Fibroblast of lung (primary cell): ENCODE measurements at regions not wholly inside any gene's neighbourhood (a gene's known extent, or its start where the extent isn't known, plus 50 kb on each side); places are given as distances from the start of the nearest gene placed in this dataset.

Source experiments
- DNase-seq, 2 donors: peaks; one replicate each; pipeline versions ENCODE4 v3.0.0 to v3.0.0-alpha.2; 2010; ENCODE audit warnings: low read depth in 2 of 2
- H2AFZ ChIP-seq: 2 replicates; pipeline ENCODE4 v1.5.1; 2012; ENCODE audit warnings: low read length, control low read depth, inconsistent platforms
- H3K27ac ChIP-seq: 2 replicates; pipeline ENCODE4 v1.5.1; 2011; ENCODE audit warnings: low read length, control low read depth; ENCODE audit not compliant: insufficient read depth
- H3K27me3 ChIP-seq: 2 replicates; pipeline ENCODE4 v1.5.1; 2011; ENCODE audit warnings: mild to moderate bottlenecking, low read length; ENCODE audit not compliant: control insufficient read depth, insufficient read depth
- H3K36me3 ChIP-seq: 2 replicates; pipeline ENCODE4 v1.5.1; 2011; ENCODE audit warnings: low read length; ENCODE audit not compliant: control insufficient read depth, insufficient read depth
- H3K4me1 ChIP-seq: 2 replicates; pipeline ENCODE4 v1.5.1; 2011; ENCODE audit warnings: low read length; ENCODE audit not compliant: control insufficient read depth, insufficient read depth; ENCODE audit errors: extremely low read depth
- H3K4me2 ChIP-seq: 2 replicates; pipeline ENCODE4 v1.5.1; 2011; ENCODE audit warnings: low read length, control low read depth; ENCODE audit not compliant: insufficient read depth; ENCODE audit errors: extremely low read depth
- H3K4me3 ChIP-seq, 4 experiments: fragments of 200-600 bp in 1 of 4; sonication (generic) in 1 of 4; replicated peaks in 1 of 4; 2 replicates each; pipeline ENCODE4 v1.5.1; 2011 to 2016; ENCODE audit warnings: low read length in 4 of 4, low read depth in 3 of 4, mild to moderate bottlenecking in 3 of 4, control low read depth in 2 of 4, inconsistent platforms in 1 of 4, mixed read lengths in 1 of 4; ENCODE audit not compliant: insufficient read depth in 1 of 4; ENCODE audit errors: control extremely low read depth in 1 of 4
- H3K79me2 ChIP-seq: 2 replicates; pipeline ENCODE4 v1.5.1; 2012; ENCODE audit warnings: mild to moderate bottlenecking, low read length, inconsistent platforms; ENCODE audit not compliant: control insufficient read depth, insufficient read depth
- H3K9ac ChIP-seq: 2 replicates; pipeline ENCODE4 v1.5.1; 2011; ENCODE audit warnings: mild to moderate bottlenecking, low read length, control low read depth; ENCODE audit not compliant: insufficient read depth
- H3K9me3 ChIP-seq: 2 replicates; pipeline ENCODE4 v1.5.1; 2012; ENCODE audit warnings: low read depth, low read length; ENCODE audit not compliant: control insufficient read depth, insufficient read depth
- H4K20me1 ChIP-seq: 2 replicates; pipeline ENCODE4 v1.5.1; 2011; ENCODE audit warnings: low read length; ENCODE audit not compliant: control insufficient read depth, insufficient read depth; ENCODE audit errors: extremely low read depth
- CTCF ChIP-seq, 2 donors: IDR thresholded peaks in 1 of 2; conservative IDR thresholded peaks in 1 of 2; 1 replicate in 1 of 2; 2 replicates in 1 of 2; pipeline ENCODE4 v1.5.1; 2011 to 2012; ENCODE audit warnings: low read length in 2 of 2, control low read depth in 1 of 2, inconsistent platforms in 1 of 2, low read depth in 1 of 2, mild to moderate bottlenecking in 1 of 2
- EZH2 ChIP-seq: IDR thresholded peaks from 2 replicates; pipeline ENCODE4 v1.5.1; 2012; ENCODE audit warnings: low read length, control low read depth, mild to moderate bottlenecking; ENCODE audit errors: missing control alignments

GRCh38 chr18:45506951-45507350 is 108.3 kb upstream of the SLC14A2 start:
- TF ChIP-seq CTCF (conservative IDR thresholded peaks at IDR 0.05 in 1 of 2, IDR thresholded peaks at IDR 0.05 in 1 of 2; ENCODE audit: low read depth in 1 of 2, low read length in 2 of 2): no peak
- no peak for TF ChIP-seq EZH2
- no peak overlapping the region for H3K27ac ChIP-seq
- peaks cover 13% of the 10 kb centered on the region for H3K27me3 ChIP-seq
- no peak overlapping the region for H2AFZ ChIP-seq
- no peak overlapping the region for H3K4me2 ChIP-seq
- no peaks in the 10 kb centered on the region for H3K4me1 ChIP-seq
- H3K9ac ChIP-seq: no peak overlapping the region
- H4K20me1 ChIP-seq: no peaks in the 10 kb centered on the region
- no peak for DNase-seq
- H3K79me2 ChIP-seq: no peaks in the 10 kb centered on the region
- H3K36me3 ChIP-seq: no peaks in the 10 kb centered on the region
- no peak overlapping the region for H3K4me3 ChIP-seq
- H3K9me3 ChIP-seq: no peaks in the 10 kb centered on the region

GRCh38 chr18:45509535-45509934 is 105.7 kb upstream of the SLC14A2 start:
- Histone ChIP-seq H4K20me1 (no peaks in the 10 kb centered on the region), H3K9ac (no peak overlapping the region), H2AFZ (no peak overlapping the region), H3K9me3 (no peaks in the 10 kb centered on the region), H3K79me2 (no peaks in the 10 kb centered on the region), H3K36me3 (no peaks in the 10 kb centered on the region), H3K4me3 (no peak overlapping the region), H3K4me1 (no peaks in the 10 kb centered on the region), H3K27ac (no peak overlapping the region), H3K4me2 (no peak overlapping the region), H3K27me3 (peaks cover 9% of the 10 kb centered on the region)
- TF ChIP-seq EZH2 (no peak), CTCF (conservative IDR thresholded peaks at IDR 0.05 in 1 of 2, IDR thresholded peaks at IDR 0.05 in 1 of 2; ENCODE audit: low read depth in 1 of 2, low read length in 2 of 2) (no peak)
- no peak for DNase-seq

- TF ChIP-seq CTCF (conservative IDR thresholded peaks at IDR 0.05 in 1 of 2, IDR thresholded peaks at IDR 0.05 in 1 of 2; ENCODE audit: low read depth in 1 of 2, low read length in 2 of 2): no peak
- TF ChIP-seq EZH2: no peak
- Histone ChIP-seq H3K79me2 (no peaks in the 10 kb centered on the region), H3K27me3 (peaks cover 9% of the 10 kb centered on the region), H2AFZ (no peak overlapping the region), H3K36me3 (no peaks in the 10 kb centered on the region), H3K4me3 (no peak overlapping the region), H3K4me1 (no peaks in the 10 kb centered on the region), H3K9ac (no peak overlapping the region), H3K4me2 (no peak overlapping the region), H4K20me1 (no peaks in the 10 kb centered on the region), H3K27ac (no peak overlapping the region), H3K9me3 (no peaks in the 10 kb centered on the region)
- no peak for DNase-seq
These were observed 104.6 kb upstream of the SLC14A2 start for GRCh38 chr18:45510656-45511055.
